Kidney epithelial cell (primary cell): ENCODE measurements at regions not wholly inside any gene's neighbourhood (a gene's known extent, or its start where the extent isn't known, plus 50 kb on each side); places are given as distances from the start of the nearest gene placed in this dataset.

ENCODE experiments used
- DNase-seq: peaks from one replicate; pipeline ENCODE4 v3.0.0-alpha.2; 2010; ENCODE audit warnings: low read depth
- H3K27me3 ChIP-seq: 2 replicates; pipeline ENCODE4 v1.6.0; 2011; ENCODE audit warnings: low read length; ENCODE audit not compliant: control insufficient read depth, insufficient read depth
- H3K36me3 ChIP-seq: 2 replicates; pipeline ENCODE4 v1.5.1; 2011; ENCODE audit warnings: low read length; ENCODE audit not compliant: control insufficient read depth, insufficient read depth
- H3K4me3 ChIP-seq: 2 replicates; pipeline ENCODE4 v1.5.1; 2011; ENCODE audit warnings: low read depth, mild to moderate bottlenecking, control low read depth, low read length
- CTCF ChIP-seq: IDR thresholded peaks from 2 replicates; pipeline ENCODE4 v1.5.1; 2011; ENCODE audit warnings: mild to moderate bottlenecking, moderate library complexity, low read length, control low read depth, inconsistent platforms; ENCODE audit not compliant: insufficient read depth, poor library complexity, severe bottlenecking

- no peak for TF ChIP-seq CTCF
- Histone ChIP-seq H3K36me3 (no peaks in the 10 kb centered on the region), H3K4me3 (no peak overlapping the region), H3K27me3 (no peaks in the 10 kb centered on the region)
- no peak for DNase-seq
Observed at GRCh38 chr14:34364201-34364600, 97.8 kb downstream of the SPTSSA start.

GRCh38 chr14:34363733-34364134 is 98.3 kb downstream of the SPTSSA start:
- H3K36me3 ChIP-seq = no peaks in the 10 kb centered on the region
- DNase-seq = no peak
- H3K27me3 ChIP-seq = no peaks in the 10 kb centered on the region
- no peak overlapping the region for H3K4me3 ChIP-seq
- TF ChIP-seq CTCF = no peak

DNA sequence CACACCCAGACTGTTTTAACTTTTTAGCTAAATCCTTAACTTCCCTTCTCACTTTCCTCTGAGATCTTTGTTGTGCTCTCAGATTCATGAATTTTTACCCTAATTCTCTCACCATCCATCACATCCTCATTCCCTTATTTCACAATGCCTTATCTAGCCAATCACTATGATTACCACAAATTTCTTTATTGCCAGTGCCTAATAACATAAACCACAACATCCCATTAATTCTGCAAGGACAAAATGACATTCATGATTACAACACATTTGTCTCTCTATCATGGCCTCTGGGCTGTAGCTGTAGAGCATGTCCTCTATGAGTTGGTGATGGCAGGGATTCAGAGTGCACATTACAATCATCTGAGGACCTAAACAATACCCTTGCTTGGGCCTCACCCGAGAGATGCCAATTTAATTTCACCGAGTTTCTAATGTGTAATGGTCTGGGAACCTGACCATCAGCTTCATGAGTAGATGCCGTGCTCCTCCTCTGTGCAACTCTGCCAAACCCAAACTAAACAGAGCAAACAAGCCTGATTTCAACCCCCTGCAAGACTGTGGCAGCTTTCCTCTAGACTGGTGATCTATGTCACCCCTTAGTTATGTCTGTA is 99.3 kb downstream of the SPTSSA start:
- no peak for TF ChIP-seq CTCF
- DNase-seq = no peak
- Histone ChIP-seq H3K4me3 (no peak overlapping the region), H3K27me3 (no peaks in the 10 kb centered on the region), H3K36me3 (no peaks in the 10 kb centered on the region)

GRCh38 chr14:34361504-34362011 is 100.5 kb downstream of the SPTSSA start:
- H3K4me3 ChIP-seq = no peak overlapping the region
- DNase-seq = no peak
- no peak for TF ChIP-seq CTCF
- no peaks in the 10 kb centered on the region for H3K36me3 ChIP-seq
- no peaks in the 10 kb centered on the region for H3K27me3 ChIP-seq

- Histone ChIP-seq H3K4me3 (no peak overlapping the region), H3K36me3 (no peaks in the 10 kb centered on the region), H3K27me3 (no peaks in the 10 kb centered on the region)
- DNase-seq = no peak
- no peak for TF ChIP-seq CTCF
Observed at GRCh38 chr14:34359420-34360117, 102.5 kb downstream of the SPTSSA start.

DNA sequence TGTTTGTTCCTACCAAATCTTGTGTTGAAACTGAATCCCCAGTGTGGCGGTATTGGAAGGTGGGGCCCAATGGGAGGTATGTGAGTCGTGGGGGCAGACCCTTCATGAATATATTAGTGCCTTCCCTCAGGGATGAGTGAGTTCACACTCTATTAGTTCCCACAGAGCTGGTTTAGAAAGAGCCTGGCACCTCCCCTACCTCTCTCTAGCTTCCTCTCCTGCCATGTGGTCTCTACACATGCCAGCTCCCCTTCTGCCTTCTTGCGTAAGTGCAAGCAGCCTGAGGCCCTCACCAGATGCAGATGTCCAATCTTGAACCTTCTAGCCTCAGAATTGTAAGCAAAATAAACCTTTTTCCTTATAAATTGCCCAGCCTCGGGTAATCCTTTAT is 105.8 kb downstream of the SPTSSA start:
- Histone ChIP-seq H3K36me3 (no peaks in the 10 kb centered on the region), H3K27me3 (no peaks in the 10 kb centered on the region), H3K4me3 (no peak overlapping the region)
- no peak for TF ChIP-seq CTCF
- no peak for DNase-seq
